ENCODE measurements at regions not wholly inside any gene's neighbourhood (a gene's known extent, or its start where the extent isn't known, plus 50 kb on each side); places are given as distances from the start of the nearest gene placed in this dataset.
"Not testable (repeated sequence)": the region's sequence is repeated elsewhere in the genome, so short reads cannot be mapped to it uniquely, and the experiment has no call there.

GRCh38 chr18:30142870-30143269 lies 899.7 kb downstream of the DSC3 start:
- no peak for DNase-seq

DNA sequence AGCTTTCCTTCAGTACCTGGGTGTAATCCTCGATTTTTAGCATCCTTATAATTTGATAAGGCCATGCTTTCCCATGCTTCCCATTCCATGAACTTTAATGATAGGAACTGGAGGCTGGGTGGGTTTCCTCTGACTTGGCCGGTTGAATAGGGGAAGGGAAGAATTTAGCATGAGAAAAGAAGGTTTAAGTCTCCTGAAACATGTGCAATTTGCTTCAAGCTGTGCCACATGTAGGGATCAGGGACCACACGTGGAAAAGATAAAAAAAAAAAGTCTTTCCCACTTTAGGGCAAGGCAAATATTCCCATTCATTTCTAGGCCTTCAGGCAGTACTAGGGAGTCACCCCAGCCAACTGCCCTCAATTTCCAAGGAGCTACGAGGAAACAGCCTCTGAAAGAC lies 900.3 kb downstream of the DSC3 start:
- DNase-seq, result no peak

DNA sequence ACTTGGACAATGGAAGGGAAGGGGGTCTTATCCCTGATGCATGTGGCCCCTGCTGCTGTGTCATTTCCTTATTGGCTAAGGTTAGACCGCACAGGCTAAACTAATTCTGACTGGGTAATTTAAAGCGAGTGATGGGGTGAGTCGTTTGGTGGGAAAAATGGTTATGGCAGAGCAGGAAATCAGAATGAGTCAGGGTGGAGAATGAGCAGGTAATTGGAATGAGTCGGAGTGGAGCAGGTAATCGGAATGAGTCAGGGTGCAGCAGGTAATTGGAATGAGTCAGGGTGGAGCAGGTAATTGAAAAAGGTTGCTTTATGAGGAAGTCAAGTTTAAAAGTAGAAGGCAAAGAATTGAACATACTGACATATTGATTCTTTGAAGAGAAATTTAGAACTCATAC lies 901.0 kb downstream of the DSC3 start:
- not testable (repeated sequence) for DNase-seq

- DNase-seq, result no peak
These were observed 902.8 kb downstream of the DSC3 start for GRCh38 chr18:30139631-30140287.

GRCh38 chr18:30135938-30136337 lies 906.6 kb downstream of the DSC3 start:
- no peak for DNase-seq

DNA sequence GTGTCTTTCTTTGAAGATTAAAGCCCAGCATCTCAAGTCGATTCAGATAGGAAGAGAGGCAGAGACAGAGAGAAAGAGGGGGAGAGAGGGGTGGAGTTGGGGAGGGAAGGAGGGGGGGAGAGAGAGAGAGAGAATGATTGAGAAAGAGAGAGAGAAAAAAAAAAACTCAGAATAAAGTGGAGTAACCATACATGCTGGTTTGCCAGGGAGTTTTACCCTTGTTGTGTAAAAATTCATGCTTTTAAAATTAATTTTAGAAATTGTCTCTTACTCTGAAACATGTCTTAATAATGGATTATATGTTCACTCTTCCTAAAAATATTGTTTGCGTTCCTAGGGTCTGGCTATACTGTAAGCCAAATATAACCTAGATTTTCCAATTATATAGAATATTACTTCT lies 908.5 kb downstream of the DSC3 start:
- no peak for DNase-seq

- no peak for DNase-seq
These were observed 909.6 kb downstream of the DSC3 start for GRCh38 chr18:30132959-30133358.

DNA sequence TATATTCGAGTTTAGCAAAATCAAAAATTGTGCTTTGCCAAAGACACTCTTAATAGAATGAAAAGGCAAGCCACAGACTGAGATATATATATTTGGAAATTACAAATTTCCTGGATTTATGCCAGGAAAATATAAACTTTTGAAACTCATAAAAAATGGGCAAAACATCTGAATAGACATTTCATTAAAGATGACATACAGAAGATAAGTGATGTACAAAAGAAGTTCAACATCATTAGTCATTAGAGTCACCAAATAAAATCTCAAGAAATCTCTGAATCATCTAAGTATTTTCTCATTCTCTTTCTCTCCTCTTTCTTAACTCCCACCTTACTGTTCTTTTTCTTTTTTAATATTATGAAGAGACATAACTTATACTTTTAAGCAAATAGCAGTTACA lies 921.1 kb downstream of the DSC3 start:
- no peak for DNase-seq

- no peak for DNase-seq
These were observed 929.1 kb downstream of the DSC3 start for GRCh38 chr18:30113454-30113853.

DNA sequence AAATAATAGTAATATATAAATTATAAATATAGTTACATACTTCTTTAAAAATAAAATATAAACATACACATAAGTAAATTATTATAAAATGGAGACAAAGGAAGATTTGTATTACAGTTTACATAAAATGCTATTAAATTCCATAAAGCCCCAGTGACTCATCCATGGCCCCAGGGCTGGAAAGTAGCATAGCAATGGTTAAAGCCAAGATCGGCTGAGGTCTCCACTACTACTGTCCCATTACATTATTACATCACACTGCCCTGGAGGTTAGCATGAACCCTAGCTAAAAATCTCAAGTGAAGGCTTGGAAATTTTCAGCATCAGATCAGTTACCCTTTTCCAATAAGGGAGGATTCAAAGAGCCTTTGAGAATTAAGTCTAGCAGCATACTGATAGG lies 936.2 kb downstream of the DSC3 start:
- no peak for DNase-seq

GRCh38 chr18:30103881-30104280 lies 938.7 kb downstream of the DSC3 start:
- no peak for DNase-seq

DNA sequence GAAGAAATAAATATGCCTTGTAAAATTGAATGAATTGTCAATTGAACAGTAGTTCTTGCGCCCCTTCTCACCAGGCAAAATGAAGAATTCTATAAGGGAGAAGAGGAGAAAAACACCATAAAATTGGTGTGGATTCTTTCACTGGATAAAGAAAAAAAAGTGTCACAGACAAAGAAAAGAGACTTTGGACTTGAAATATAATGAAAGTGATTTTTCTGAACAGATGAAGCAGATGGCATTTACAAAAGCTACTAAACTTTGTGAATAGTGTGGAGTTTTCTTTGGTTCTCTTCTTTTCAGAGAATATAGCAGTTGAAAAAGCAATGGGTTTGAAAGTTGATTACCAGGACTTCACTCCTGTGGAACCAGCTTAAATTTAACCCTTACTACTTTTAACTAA lies 945.7 kb downstream of the DSC3 start:
- DNase-seq, result no peak

DNA sequence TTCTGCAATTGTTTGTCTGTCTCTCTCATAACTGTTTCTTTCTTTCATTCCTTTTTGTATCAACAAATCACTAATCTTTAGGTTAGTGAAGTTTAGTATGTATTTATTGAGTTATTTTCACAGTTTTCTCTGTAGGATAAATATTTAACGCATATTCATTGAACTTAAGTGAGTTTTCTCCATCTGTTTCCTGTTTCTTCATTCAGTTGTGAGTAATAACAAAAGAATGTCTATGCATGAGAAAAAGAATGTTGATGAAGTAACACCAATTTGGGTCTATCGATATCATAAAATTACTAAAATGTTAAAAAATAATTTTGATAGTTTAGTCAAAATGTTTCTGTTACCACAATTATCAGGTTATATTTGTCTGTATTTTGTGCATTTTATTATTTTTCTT lies 948.0 kb downstream of the DSC3 start:
- DNase-seq, result no peak

- no peak for DNase-seq
These were observed 949.2 kb downstream of the DSC3 start for GRCh38 chr18:30093376-30093775.

- no peak for DNase-seq
These were observed 954.1 kb downstream of the DSC3 start for GRCh38 chr18:30088238-30089015.

- DNase-seq, result no peak
These were observed 956.2 kb downstream of the DSC3 start for GRCh38 chr18:30086351-30086750.

- DNase-seq, result no peak
These were observed 961.4 kb downstream of the DSC3 start for GRCh38 chr18:30081122-30081521.

- DNase-seq, result no peak
These were observed 969.7 kb downstream of the DSC3 start for GRCh38 chr18:30072609-30073385.

DNA sequence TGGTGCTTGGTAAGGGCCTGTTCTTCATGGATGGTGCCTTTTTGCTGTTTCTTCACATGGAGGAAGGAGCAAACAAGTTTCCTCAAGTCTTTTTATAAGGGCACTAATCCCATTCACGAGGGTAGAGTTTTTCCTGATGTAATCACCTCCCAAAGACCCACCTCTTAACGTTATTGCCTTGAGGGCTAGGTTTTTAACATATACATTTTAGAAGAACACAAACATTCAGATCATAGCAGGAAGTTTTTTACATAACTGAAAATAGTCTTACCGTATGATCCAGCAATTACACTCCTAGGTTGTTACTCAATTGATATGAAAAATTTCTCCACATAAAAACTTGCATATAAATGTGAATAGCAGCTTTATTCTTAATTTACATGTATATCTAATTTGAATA lies 976.3 kb downstream of the DSC3 start:
- DNase-seq, result no peak

DNA sequence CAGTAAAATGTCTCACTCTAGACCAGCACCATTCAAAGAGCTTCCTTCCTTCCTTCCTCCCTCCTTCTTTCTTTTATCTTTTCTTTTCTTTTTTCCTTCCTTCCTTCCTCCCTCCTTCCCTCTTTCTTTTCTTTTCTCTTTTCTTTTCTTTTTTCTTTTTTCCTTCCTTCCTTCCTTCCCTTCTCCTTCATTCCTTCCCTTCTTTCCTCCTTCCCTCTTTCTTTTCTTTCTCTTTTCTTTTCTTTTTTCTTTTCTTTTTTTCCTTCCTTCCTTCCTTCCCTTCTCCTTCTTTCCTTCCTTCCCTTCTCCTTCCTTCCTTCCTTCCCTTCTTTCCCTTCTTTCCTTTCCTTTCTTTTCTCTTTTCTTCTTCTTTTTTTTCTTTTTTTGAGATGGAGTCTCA lies 985.1 kb downstream of the DSC3 start:
- no peak for DNase-seq

- no peak for DNase-seq
These were observed 986.0 kb downstream of the DSC3 start for GRCh38 chr18:30056528-30056927.

GRCh38 chr18:30044496-30044895 lies 998.0 kb downstream of the DSC3 start:
- no peak for DNase-seq

- no peak for DNase-seq
These were observed 1003.3 kb downstream of the DSC3 start for GRCh38 chr18:30039201-30039600.

DNA sequence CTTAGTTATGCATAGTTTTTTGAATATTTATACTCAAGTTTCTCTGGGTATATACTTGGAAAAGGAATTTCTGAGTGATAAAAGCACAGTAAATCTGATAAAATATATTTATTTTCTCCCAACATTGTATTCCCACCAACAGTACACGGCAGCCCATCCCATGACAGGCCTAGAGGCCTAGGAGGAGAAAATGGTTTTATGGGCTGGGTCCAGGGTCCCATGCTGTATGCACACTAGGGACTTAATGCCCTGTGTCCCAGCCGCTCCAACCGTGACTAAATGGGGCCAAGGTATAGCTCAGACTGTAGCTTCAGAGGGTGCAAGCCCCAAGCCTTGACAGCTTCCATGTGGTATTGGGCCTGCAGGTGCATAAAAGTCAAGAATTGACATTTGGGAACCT lies 1007.7 kb downstream of the DSC3 start:
- no peak for DNase-seq
